GM19023 (cell line): ENCODE measurements at regions not wholly inside any gene's neighbourhood (a gene's known extent, or its start where the extent isn't known, plus 50 kb on each side); places are given as distances from the start of the nearest gene placed in this dataset.

ENCODE experiments used
- ATAC-seq: cut with Tn5 transposase; IDR thresholded peaks from one replicate; pipeline ENCODE4 v1.9.1; 2021; ENCODE audit warnings: mild to moderate bottlenecking, moderate library complexity; ENCODE audit not compliant: unreplicated experiment

GRCh38 chr12:124504273-124505000, 63.0 kb downstream of the NCOR2 start:
- no peak for ATAC-seq

GRCh38 chr12:124503305-124503704, 64.1 kb downstream of the NCOR2 start:
- no peak for ATAC-seq

GRCh38 chr12:124502379-124502778, 65.0 kb downstream of the NCOR2 start:
- ATAC-seq = no peak

GRCh38 chr12:124501827-124502226, 65.6 kb downstream of the NCOR2 start:
- ATAC-seq = no peak

GRCh38 chr12:124501112-124501561, 66.3 kb downstream of the NCOR2 start:
- ATAC-seq = no peak

- no peak for ATAC-seq
Measured at GRCh38 chr12:124499898-124500244, 67.5 kb downstream of the NCOR2 start.

GRCh38 chr12:124499190-124499753, 68.1 kb downstream of the NCOR2 start:
- ATAC-seq = no peak

GRCh38 chr12:124498275-124499189, 68.9 kb downstream of the NCOR2 start:
- ATAC-seq = no peak

- no peak for ATAC-seq
Measured at GRCh38 chr12:124497658-124498057, 69.8 kb downstream of the NCOR2 start.

- no peak for ATAC-seq
Measured at GRCh38 chr12:124497039-124497438, 70.4 kb downstream of the NCOR2 start.

- no peak for ATAC-seq
Measured at GRCh38 chr12:124496584-124496983, 70.8 kb downstream of the NCOR2 start.

- ATAC-seq = no peak
Measured at GRCh38 chr12:124495194-124495983, 72.0 kb downstream of the NCOR2 start.

GRCh38 chr12:124494751-124495129, 72.7 kb downstream of the NCOR2 start:
- ATAC-seq = no peak

- peak; percentile 93 for ATAC-seq
Measured at GRCh38 chr12:124493809-124494750, 73.3 kb downstream of the NCOR2 start.

GRCh38 chr12:124492879-124493808, 74.3 kb downstream of the NCOR2 start:
- ATAC-seq = no peak

- no peak for ATAC-seq
Measured at GRCh38 chr12:124491856-124492420, 75.5 kb downstream of the NCOR2 start.

- ATAC-seq = no peak
Measured at GRCh38 chr12:124491310-124491709, 76.1 kb downstream of the NCOR2 start.

GRCh38 chr12:124490584-124491305, 76.7 kb downstream of the NCOR2 start:
- ATAC-seq = no peak
